B cell (primary cell): ENCODE measurements at regions not wholly inside any gene's neighbourhood (a gene's known extent, or its start where the extent isn't known, plus 50 kb on each side); places are given as distances from the start of the nearest gene placed in this dataset.

Source experiments
- ATAC-seq: fragments of 200-7000 bp; cut with Tn5 transposase; one replicate; pipeline ENCODE4 v1.10.0; 2021; ENCODE audit warnings: low read depth, mild to moderate bottlenecking, moderate number of reproducible peaks, moderate library complexity
- CTCF ChIA-PET: fragments of 350-600 bp; sonication (Branson Sonifier 250); formaldehyde crosslinking; loops from one replicate; lab custom pipeline; 2021; ENCODE audit warnings: antibody characterized with exemption, inconsistent platforms; lab: Charles Lee
- POLR2A ChIA-PET: fragments of 350-600 bp; sonication (Branson Sonifier 250); formaldehyde crosslinking; loops from one replicate; lab custom pipeline; 2021; ENCODE audit warnings: antibody characterized with exemption; lab: Charles Lee
- DNase-seq: peaks from one replicate; pipeline ENCODE4 v3.0.0; 2013
- H2AFZ ChIP-seq: 2 replicates; pipeline ENCODE4 v1.6.1; 2012; ENCODE audit warnings: mild to moderate bottlenecking, low read depth, low read length; ENCODE audit not compliant: insufficient read depth, poor library complexity, severe bottlenecking
- H3K27ac ChIP-seq, 2 donors: 1 replicate in 1 of 2; 2 replicates in 1 of 2; pipeline ENCODE4 v1.5.1; 2012 to 2013; ENCODE audit warnings: low read length in 2 of 2, mild to moderate bottlenecking in 2 of 2, moderate library complexity in 1 of 2
- H3K27me3 ChIP-seq, 4 experiments: fragments of 200-600 bp in 1 of 4; sonication (generic) in 1 of 4; replicated peaks in 1 of 4; 1 replicate in 2 of 4; 2 replicates in 2 of 4; pipeline versions ENCODE4 v1.6.1 to v1.7.0; 2013 to 2016; ENCODE audit warnings: low read length in 3 of 4, mild to moderate bottlenecking in 2 of 4, mixed read lengths in 1 of 4, moderate library complexity in 1 of 4; ENCODE audit not compliant: insufficient read depth in 4 of 4, control insufficient read depth in 3 of 4; ENCODE audit errors: control extremely low read depth in 1 of 4
- H3K36me3 ChIP-seq, 2 experiments: replicated peaks in 1 of 2; 1 replicate in 1 of 2; 2 replicates in 1 of 2; pipeline versions ENCODE4 v1.6.1 to v1.7.1; 2013; ENCODE audit warnings: low read length in 1 of 2; ENCODE audit not compliant: insufficient read depth in 2 of 2, control insufficient read depth in 1 of 2; ENCODE audit errors: control extremely low read depth in 1 of 2, extremely low read depth in 1 of 2
- H3K4me1 ChIP-seq, 2 donors: fragments of 200-600 bp in 1 of 2; sonication (generic) in 1 of 2; 1 replicate in 1 of 2; 2 replicates in 1 of 2; pipeline versions ENCODE4 v1.5.1 to v1.6.1; 2013 to 2017; ENCODE audit warnings: low read length in 2 of 2; ENCODE audit not compliant: control insufficient read depth in 2 of 2, insufficient read depth in 2 of 2
- H3K4me2 ChIP-seq: replicated peaks from 2 replicates; pipeline ENCODE3; 2012; ENCODE audit warnings: mild to moderate bottlenecking, low read depth, low read length; ENCODE audit not compliant: poor library complexity, severe bottlenecking
- H3K4me3 ChIP-seq, 5 experiments: fragments of 200-600 bp in 1 of 5; sonication (generic) in 1 of 5; 1 replicate in 3 of 5; 2 replicates in 2 of 5; pipeline versions ENCODE4 v1.5.1 to v1.7.0; 2011 to 2016; ENCODE audit warnings: low read length in 4 of 5, mild to moderate bottlenecking in 4 of 5, low read depth in 2 of 5, control low read depth in 1 of 5, moderate library complexity in 1 of 5; ENCODE audit not compliant: insufficient read depth in 1 of 5; ENCODE audit errors: control extremely low read depth in 1 of 5, extremely low read depth in 1 of 5
- H3K79me2 ChIP-seq: fragments of 200-600 bp; sonication (generic); one replicate; pipeline ENCODE4 v1.6.0; 2016; ENCODE audit warnings: low read length; ENCODE audit not compliant: control insufficient read depth, insufficient read depth
- H3K9ac ChIP-seq: fragments of 200-600 bp; sonication (generic); 2 replicates; pipeline ENCODE4 v1.6.1; 2017; ENCODE audit warnings: mild to moderate bottlenecking, low read length, moderate library complexity
- H3K9me3 ChIP-seq, 3 donors: one replicate each; pipeline versions ENCODE4 v1.6.1 to v1.7.1; 2013; ENCODE audit warnings: low read length in 2 of 3; ENCODE audit not compliant: control insufficient read depth in 2 of 3, insufficient read depth in 1 of 3; ENCODE audit errors: control extremely low read depth in 1 of 3
- H4K20me1 ChIP-seq: 2 replicates; pipeline ENCODE4 v1.6.0; 2012; ENCODE audit warnings: mild to moderate bottlenecking, low read length; ENCODE audit not compliant: insufficient read depth, control insufficient read depth, poor library complexity, severe bottlenecking
- H3K27ac Mint-ChIP-seq: one replicate; pipeline ENCODE4 v1.8.0; 2021; ENCODE audit warnings: mixed read lengths
- H3K27me3 Mint-ChIP-seq: one replicate; pipeline ENCODE4 v1.8.0; 2021; ENCODE audit warnings: mixed read lengths
- H3K4me1 Mint-ChIP-seq: one replicate; pipeline ENCODE4 v1.8.0; 2021; ENCODE audit warnings: mixed read lengths
- H3K4me3 Mint-ChIP-seq: one replicate; pipeline ENCODE4 v1.8.0; 2021; ENCODE audit warnings: mixed read lengths
- H3K9me3 Mint-ChIP-seq: one replicate; pipeline ENCODE4 v1.8.0; 2022; ENCODE audit warnings: mixed read lengths; ENCODE audit not compliant: insufficient read depth
- CTCF ChIP-seq: fragments of 200-600 bp; IDR thresholded peaks from one replicate; pipeline ENCODE4 v1.8.0; 2022; ENCODE audit warnings: antibody characterized with exemption, mild to moderate bottlenecking
- EZH2 ChIP-seq: IDR thresholded peaks from 2 replicates; pipeline ENCODE4 v1.6.1; 2012; ENCODE audit warnings: borderline replicate concordance, low read depth, mild to moderate bottlenecking, moderate library complexity, low read length; ENCODE audit not compliant: insufficient read depth, poor library complexity, severe bottlenecking
- WGBS: methylation state at CpG from one replicate; pipeline ENCODE4 v1.1.5; 2013; ENCODE audit warnings: missing lambda C conversion rate; ENCODE audit not compliant: insufficient coverage; 5-methylcytosine and 5-hydroxymethylcytosine counted together
- intact Hi-C: fragments of 100-400 bp; cut with micrococcal nuclease; formaldehyde crosslinking; loops from one replicate; pipeline ENCODE4 v1.10.0; 2022

GRCh38 chr4:153090670-153091385 is 113.4 kb upstream of the TRIM2 start:
- Histone ChIP-seq H3K27me3 (no peaks in the 10 kb centered on the region), H3K9ac (no peak overlapping the region), H3K4me1 (no peaks in the 10 kb centered on the region), H3K27ac (no peak overlapping the region), H2AFZ (no peak overlapping the region), H3K36me3 (no peaks in the 10 kb centered on the region), H3K79me2 (no peaks in the 10 kb centered on the region), H4K20me1 (no peaks in the 10 kb centered on the region), H3K4me3 (no peak overlapping the region), H3K9me3 (no peaks in the 10 kb centered on the region), H3K4me2 (no peak overlapping the region)
- Mint-ChIP-seq H3K9me3 (no peaks in the 10 kb centered on the region), H3K27me3 (peaks cover under 1% of the 10 kb centered on the region), H3K27ac (no peak overlapping the region), H3K4me3 (no peak overlapping the region), H3K4me1 (no peaks in the 10 kb centered on the region)
- intact Hi-C loops: no loop called here
- POLR2A ChIA-PET: no interaction called here
- no peak for DNase-seq
- CTCF ChIA-PET: interaction anchor here (5.9 kb wide), 1 partner anchor 36 kb away, joined by 42 read pairs; no protein-coding TSS in a partner anchor
- no peak for ATAC-seq
- WGBS: 94% methylated on average over 5 of the region's 6 CpGs
- TF ChIP-seq EZH2 (no peak), CTCF (no peak)

- intact Hi-C loops: no loop called here
- H3K9me3 Mint-ChIP-seq: no peaks in the 10 kb centered on the region
- POLR2A ChIA-PET: no interaction called here
These were observed 110.8 kb upstream of the TRIM2 start for GRCh38 chr4:153093396-153093795.

More at GRCh38 chr4:153093396-153093795, 110.8 kb upstream of the TRIM2 start:
- no peak overlapping the region for H2AFZ ChIP-seq
- DNase-seq (no peak), ATAC-seq (no peak)
- TF ChIP-seq CTCF (no peak), EZH2 (no peak)
- no peaks in the 10 kb centered on the region for H3K4me1 ChIP-seq
- CTCF ChIA-PET: interaction anchor here (1.2 kb wide), 2 partner anchors 10 to 12 kb away, joined by 3 to 4 read pairs; no protein-coding TSS in a partner anchor
- Mint-ChIP-seq H3K4me3 (no peak overlapping the region), H3K4me1 (no peaks in the 10 kb centered on the region), H3K27ac (no peak overlapping the region), H3K27me3 (no peaks in the 10 kb centered on the region)
- no peak overlapping the region for H3K4me3 ChIP-seq
- H3K27me3 ChIP-seq: no peaks in the 10 kb centered on the region
- H3K4me2 ChIP-seq: no peak overlapping the region
- no peaks in the 10 kb centered on the region for H3K9me3 ChIP-seq
- no peaks in the 10 kb centered on the region for H3K36me3 ChIP-seq
- no peaks in the 10 kb centered on the region for H3K79me2 ChIP-seq
- no peak overlapping the region for H3K9ac ChIP-seq
- no peaks in the 10 kb centered on the region for H4K20me1 ChIP-seq
- no peak overlapping the region for H3K27ac ChIP-seq
- 100% methylated on average over 1 of the region's 1 CpG for WGBS
